H1 (cell line): ENCODE measurements at regions not wholly inside any gene's neighbourhood (a gene's known extent, or its start where the extent isn't known, plus 50 kb on each side); places are given as distances from the start of the nearest gene placed in this dataset.

Experiments used
- CTCF ChIA-PET: fragments of 300-600 bp; sonication (Branson Sonifier 250); formaldehyde crosslinking; loops from one replicate; lab custom pipeline; 2021; ENCODE audit not compliant: partially characterized antibody; lab: Charles Lee
- POLR2A ChIA-PET: fragments of 300-600 bp; sonication (Branson Sonifier 250); formaldehyde crosslinking; loops from one replicate; lab custom pipeline; 2021; ENCODE audit warnings: inconsistent platforms; ENCODE audit not compliant: partially characterized antibody; lab: Charles Lee
- DNase-seq, 2 experiments: peaks; one replicate each; pipeline versions ENCODE4 v3.0.0 to v3.0.0-alpha.2; 2010 to 2022; ENCODE audit warnings: low spot score in 2 of 2, low read depth in 1 of 2, mixed read lengths in 1 of 2
- FAIRE-seq: peaks from 2 replicates; lab custom pipeline; 2011; peaks lifted over from hg19 to GRCh38; lab: Jason Lieb, UNC
- H2AFZ ChIP-seq: 2 replicates; pipeline ENCODE4 v1.8.1; 2012; ENCODE audit warnings: low read length, inconsistent platforms
- H2AK5ac ChIP-seq: 2 replicates; pipeline ENCODE4 v1.6.1; 2013; ENCODE audit warnings: low read depth, low read length
- H2BK120ac ChIP-seq: replicated peaks from 2 replicates; pipeline ENCODE3; 2013; ENCODE audit warnings: low read depth, low read length, inconsistent platforms
- H2BK12ac ChIP-seq: 2 replicates; pipeline ENCODE4 v1.6.1; 2013; ENCODE audit warnings: low read depth, low read length
- H2BK15ac ChIP-seq: 2 replicates; pipeline ENCODE4 v1.6.1; 2013; ENCODE audit warnings: low read length
- H2BK20ac ChIP-seq: 2 replicates; pipeline ENCODE4 v1.6.1; 2013; ENCODE audit warnings: low read length
- H2BK5ac ChIP-seq: 2 replicates; pipeline ENCODE4 v1.6.1; 2013; ENCODE audit warnings: low read depth, low read length
- H3K14ac ChIP-seq: 2 replicates; pipeline ENCODE4 v1.6.1; 2013; ENCODE audit warnings: inconsistent platforms; ENCODE audit not compliant: insufficient read length
- H3K18ac ChIP-seq: 2 replicates; pipeline ENCODE4 v1.6.1; 2013; ENCODE audit warnings: low read length; ENCODE audit errors: extremely low read depth
- H3K23ac ChIP-seq: 2 replicates; pipeline ENCODE4 v1.6.1; 2013; ENCODE audit warnings: inconsistent platforms; ENCODE audit not compliant: insufficient read length
- H3K23me2 ChIP-seq: 2 replicates; pipeline ENCODE4 v1.6.1; 2013; ENCODE audit warnings: low read depth, low read length
- H3K27ac ChIP-seq: 2 replicates; pipeline ENCODE4 v1.6.1; 2011; ENCODE audit warnings: low read depth, low read length, inconsistent platforms
- H3K27me3 ChIP-seq, 4 experiments: replicated peaks in 1 of 4; 1 replicate in 1 of 4; 2 replicates in 3 of 4; pipeline versions ENCODE4 v1.6.1 to v1.8.1; 2011 to 2013; ENCODE audit warnings: low read length in 3 of 4, mild to moderate bottlenecking in 3 of 4, inconsistent platforms in 2 of 4, mixed read lengths in 2 of 4, moderate library complexity in 1 of 4; ENCODE audit not compliant: control insufficient read depth in 3 of 4, insufficient read depth in 3 of 4; ENCODE audit errors: extremely low read depth in 1 of 4
- H3K36me3 ChIP-seq, 4 experiments: 2 replicates each; pipeline versions ENCODE4 v1.6.1 to v1.8.1; 2011 to 2013; ENCODE audit warnings: mild to moderate bottlenecking in 4 of 4, low read length in 3 of 4, moderate library complexity in 2 of 4, control low read depth in 1 of 4, inconsistent platforms in 1 of 4; ENCODE audit not compliant: insufficient read depth in 4 of 4, control insufficient read depth in 2 of 4
- H3K4ac ChIP-seq: replicated peaks from 2 replicates; pipeline ENCODE3; 2013; ENCODE audit warnings: low read length, low read depth, mixed read lengths, inconsistent platforms; ENCODE audit not compliant: insufficient read length
- H3K4me1 ChIP-seq, 4 experiments: replicated peaks in 1 of 4; 1 replicate in 1 of 4; 2 replicates in 3 of 4; pipeline versions ENCODE4 v1.6.1 to v1.8.1; 2011 to 2013; ENCODE audit warnings: low read length in 3 of 4, inconsistent platforms in 2 of 4, mixed read lengths in 1 of 4; ENCODE audit not compliant: insufficient read depth in 4 of 4, control insufficient read depth in 3 of 4
- H3K4me2 ChIP-seq, 2 experiments: 2 replicates each; pipeline versions ENCODE4 v1.6.1 to v1.8.1; 2011 to 2013; ENCODE audit warnings: low read depth in 2 of 2, low read length in 2 of 2, control low read depth in 1 of 2, inconsistent platforms in 1 of 2, mild to moderate bottlenecking in 1 of 2; ENCODE audit not compliant: insufficient read depth in 1 of 2
- H3K4me3 ChIP-seq, 4 experiments: fragments of 200-600, 300-600 bp in 1 of 4; sonication (generic), shearing (Covaris generic), sonication (Bioruptor Twin) in 1 of 4; 2 replicates each; pipeline versions ENCODE4 v1.5.1 to v1.8.1; 2011 to 2016; ENCODE audit warnings: low read length in 4 of 4, low read depth in 3 of 4, control low read depth in 2 of 4, inconsistent platforms in 2 of 4, mild to moderate bottlenecking in 2 of 4, mixed read lengths in 1 of 4, moderate library complexity in 1 of 4; ENCODE audit not compliant: insufficient read depth in 2 of 4; ENCODE audit errors: extremely low read depth in 1 of 4
- H3K56ac ChIP-seq: replicated peaks from 2 replicates; pipeline ENCODE3; 2013; ENCODE audit warnings: low read depth, mild to moderate bottlenecking, mixed read lengths, low read length, inconsistent platforms; ENCODE audit not compliant: insufficient read length
- H3K79me1 ChIP-seq: 2 replicates; pipeline ENCODE4 v1.6.1; 2013; ENCODE audit warnings: low read depth, low read length, control low read depth
- H3K79me2 ChIP-seq, 2 experiments: 2 replicates each; pipeline versions ENCODE4 v1.6.1 to v1.8.1; 2012 to 2013; ENCODE audit warnings: low read length in 2 of 2, mild to moderate bottlenecking in 2 of 2, inconsistent platforms in 1 of 2; ENCODE audit not compliant: insufficient read depth in 2 of 2, control insufficient read depth in 1 of 2
- H3K9ac ChIP-seq, 4 experiments: replicated peaks in 1 of 4; 1 replicate in 1 of 4; 2 replicates in 3 of 4; pipeline versions ENCODE4 v1.6.1 to v1.8.1; 2011 to 2013; ENCODE audit warnings: low read depth in 3 of 4, low read length in 3 of 4, control low read depth in 2 of 4, mild to moderate bottlenecking in 2 of 4, moderate library complexity in 2 of 4, inconsistent platforms in 1 of 4; ENCODE audit errors: extremely low read depth in 1 of 4
- H3K9me3 ChIP-seq, 2 experiments: 2 replicates each; pipeline versions ENCODE4 v1.6.1 to v1.8.1; 2012 to 2013; ENCODE audit warnings: mild to moderate bottlenecking in 2 of 2, moderate library complexity in 2 of 2, control low read depth in 1 of 2, inconsistent platforms in 1 of 2, low read depth in 1 of 2, low read length in 1 of 2, mixed read lengths in 1 of 2; ENCODE audit not compliant: insufficient read depth in 2 of 2
- H4K20me1 ChIP-seq, 2 experiments: replicated peaks in 1 of 2; 2 replicates each; pipeline versions ENCODE3 to v1.8.1; 2011 to 2013; ENCODE audit warnings: inconsistent platforms in 2 of 2, low read length in 2 of 2, mild to moderate bottlenecking in 1 of 2; ENCODE audit not compliant: insufficient read depth in 2 of 2, control insufficient read depth in 1 of 2
- H4K5ac ChIP-seq: 2 replicates; pipeline ENCODE4 v1.6.1; 2013; ENCODE audit warnings: low read length, low read depth, mixed read lengths, inconsistent platforms; ENCODE audit not compliant: insufficient read length
- H4K8ac ChIP-seq: 2 replicates; pipeline ENCODE4 v1.8.0; 2013; ENCODE audit warnings: mild to moderate bottlenecking, moderate library complexity, low read length, inconsistent platforms; ENCODE audit not compliant: insufficient read depth; ENCODE audit errors: extremely low read depth
- H4K91ac ChIP-seq: replicated peaks from 2 replicates; pipeline ENCODE3; 2013; ENCODE audit warnings: low read length, mixed read lengths, inconsistent platforms; ENCODE audit not compliant: insufficient read length
- GTF2F1 ChIP-seq: IDR thresholded peaks from 2 replicates; pipeline ENCODE4 v1.6.1; 2012; ENCODE audit warnings: low read depth, low read length, improper control_type of control experiment, borderline replicate concordance
- MAX ChIP-seq: IDR thresholded peaks from 2 replicates; pipeline ENCODE4 v1.6.1; 2012; ENCODE audit warnings: inconsistent platforms
- SIRT6 ChIP-seq: IDR thresholded peaks from one replicate; pipeline ENCODE4 v1.7.1; 2012; ENCODE audit warnings: low read length, inconsistent platforms
- SRF ChIP-seq: IDR thresholded peaks from 2 replicates; pipeline ENCODE4 v1.6.1; 2011; ENCODE audit warnings: mild to moderate bottlenecking, low read depth, low read length, moderate library complexity
- USF2 ChIP-seq: IDR thresholded peaks from 2 replicates; pipeline ENCODE4 v1.6.1; 2011; ENCODE audit warnings: low read length, improper control_type of control experiment
- WGBS, 2 experiments: shearing (Covaris generic) in 1 of 2; methylation state at CpG; one replicate each; pipeline versions ENCODE4 v1.1.6 to v1.1.7; 2013 to 2015; ENCODE audit warnings: low lambda C conversion rate in 2 of 2, mixed read lengths in 2 of 2, inconsistent platforms in 1 of 2, low coverage in 1 of 2, missing lambda C conversion rate in 1 of 2; ENCODE audit not compliant: insufficient replicate concordance in 2 of 2, insufficient coverage in 1 of 2, insufficient read length in 1 of 2; ENCODE audit errors: extremely low coverage in 1 of 2, missing lambda C conversion rate in 1 of 2; 5-methylcytosine and 5-hydroxymethylcytosine counted together

GRCh38 chr3:6249679-6250078 is 611.2 kb upstream of the GRM7 start:
- H2BK12ac ChIP-seq, result no peak overlapping the region
- DNase-seq (no peak), FAIRE-seq (no peak)
- no peak overlapping the region for H3K9ac ChIP-seq
- no peak overlapping the region for H2BK120ac ChIP-seq
- no peaks in the 10 kb centered on the region for H3K79me2 ChIP-seq
- H4K8ac ChIP-seq, result no peak overlapping the region
- no peaks in the 10 kb centered on the region for H3K27me3 ChIP-seq
- H3K23me2 ChIP-seq, result no peaks in the 10 kb centered on the region
- H3K23ac ChIP-seq, result no peak overlapping the region
- H3K14ac ChIP-seq, result no peak overlapping the region
- WGBS, 2 experiments, result 91% methylated on average over 3 of the region's 3 CpGs; no CpG with 5 or more reads in 1 of the 2 experiments
- H3K4ac ChIP-seq, result no peak overlapping the region
- POLR2A ChIA-PET, result no interaction called here
- H3K9me3 ChIP-seq, result peaks cover 3 to 4% of the 10 kb centered on the region in 2 experiments; a peak in 1 of 4 replicates
- CTCF ChIA-PET, result no interaction called here
- H3K36me3 ChIP-seq, result no peaks in the 10 kb centered on the region
- no peak overlapping the region for H3K4me3 ChIP-seq
- H2BK15ac ChIP-seq, result no peak overlapping the region
- H3K56ac ChIP-seq, result no peak overlapping the region
- H2AFZ ChIP-seq, result no peak overlapping the region
- H3K4me1 ChIP-seq, result peaks cover 0 to 4% (median 0%) of the 10 kb centered on the region in 4 experiments; a peak in 1 of 7 replicates
- no peak overlapping the region for H3K18ac ChIP-seq
- H2BK5ac ChIP-seq, result no peak overlapping the region
- H4K5ac ChIP-seq, result no peak overlapping the region
- no peak overlapping the region for H4K91ac ChIP-seq
- H2AK5ac ChIP-seq, result no peak overlapping the region
- H3K27ac ChIP-seq, result no peak overlapping the region
- no peak overlapping the region for H2BK20ac ChIP-seq
- no peaks in the 10 kb centered on the region for H3K79me1 ChIP-seq
- H3K4me2 ChIP-seq, result no peak overlapping the region
- H4K20me1 ChIP-seq, result no peaks in the 10 kb centered on the region
- TF ChIP-seq MAX (no peak), SIRT6 (no peak), SRF (no peak), GTF2F1 (no peak), USF2 (no peak)
- TF ChIP-seq, all 59 proteins: peak for 0
